Gastrocnemius medialis (tissue), 4 donors: ENCODE measurements at regions not wholly inside any gene's neighbourhood (a gene's known extent, or its start where the extent isn't known, plus 50 kb on each side); places are given as distances from the start of the nearest gene placed in this dataset.
"Not testable (repeated sequence)": the region's sequence is repeated elsewhere in the genome, so short reads cannot be mapped to it uniquely, and the experiment has no call there.

Experiments
- ATAC-seq, 2 donors: fragments of 150-250 bp; one replicate each; pipeline ENCODE4 v1.9.1; 2016
- DNase-seq, 2 donors: peaks; one replicate each; pipeline ENCODE4 v3.0.0-alpha.2; 2019
- H3K27ac ChIP-seq, 4 donors: fragments of 200-600 bp; sonication (generic); 1 replicate in 1 of 4; 2 replicates in 3 of 4; pipeline ENCODE4 v1.5.1; 2016 to 2018; ENCODE audit warnings: mild to moderate bottlenecking in 2 of 4, moderate library complexity in 1 of 4
- H3K27me3 ChIP-seq, 3 donors: fragments of 200-600 bp; sonication (generic) in 2 of 3; 1 replicate in 1 of 3; 2 replicates in 2 of 3; pipeline versions ENCODE4 v1.5.1 to v1.6.0; 2016 to 2019; ENCODE audit warnings: mild to moderate bottlenecking in 1 of 3, moderate library complexity in 1 of 3
- H3K36me3 ChIP-seq, 2 donors: fragments of 200-600 bp; sonication (generic) in 1 of 2; one replicate each; pipeline ENCODE4 v1.5.1; 2017 to 2018
- H3K4me1 ChIP-seq, 2 donors: fragments of 200-600 bp; sonication (generic) in 1 of 2; one replicate each; pipeline ENCODE4 v1.5.1; 2016 to 2017; ENCODE audit warnings: mild to moderate bottlenecking in 2 of 2
- H3K4me3 ChIP-seq, 4 donors: fragments of 200-600 bp; sonication (generic) in 3 of 4; 1 replicate in 1 of 4; 2 replicates in 3 of 4; pipeline ENCODE4 v1.5.1; 2016 to 2019; ENCODE audit warnings: mild to moderate bottlenecking in 2 of 4
- H3K9me3 ChIP-seq, 3 donors: fragments of 200-600 bp; sonication (generic) in 2 of 3; 1 replicate in 1 of 3; 2 replicates in 2 of 3; pipeline ENCODE4 v1.5.1; 2016 to 2019
- CTCF ChIP-seq, 5 experiments: fragments of 450-650 bp in 3 of 5; fragments of 200-600 bp in 2 of 5; sonication (generic) in 2 of 5; IDR thresholded peaks in 4 of 5; conservative IDR thresholded peaks in 1 of 5; 1 replicate in 4 of 5; 2 replicates in 1 of 5; pipeline ENCODE4 v1.5.1; 2016 to 2019; ENCODE audit warnings: antibody characterized with exemption in 5 of 5, mild to moderate bottlenecking in 3 of 5, moderate library complexity in 3 of 5
- POLR2A ChIP-seq, 2 donors: fragments of 450-650 bp; IDR thresholded peaks; one replicate each; pipeline ENCODE4 v1.6.1; 2017; ENCODE audit warnings: antibody characterized with exemption in 2 of 2, mild to moderate bottlenecking in 2 of 2, moderate library complexity in 2 of 2
- in situ Hi-C, 4 donors: fragments of 200-750 bp; cut with MboI; loops; one replicate each; pipeline versions ENCODE4 v1.15.0 to v1.8.0; 2017; ENCODE audit warnings: low sequenced_read_pairs in 4 of 4
- intact Hi-C: fragments of 100-400 bp; cut with DNase I; formaldehyde crosslinking; loops from one replicate; pipeline ENCODE4 v1.15.1; 2023; ENCODE audit warnings: low total_unique reads

- Histone ChIP-seq H3K4me3 (no peak overlapping the region), H3K27me3 (no peaks in the 10 kb centered on the region), H3K9me3 (no peaks in the 10 kb centered on the region), H3K36me3 (no peaks in the 10 kb centered on the region), H3K4me1 (no peaks in the 10 kb centered on the region), H3K27ac (no peak overlapping the region)
- in situ Hi-C loops, result no loop called here
- DNase-seq (no peak), ATAC-seq (no peak)
- TF ChIP-seq POLR2A (IDR thresholded peaks at IDR 0.05), result no peak
- TF ChIP-seq CTCF (IDR thresholded peaks at IDR 0.05 in 4 of 5, conservative IDR thresholded peaks at IDR 0.05 in 1 of 5), result no peak
- intact Hi-C loops, result no loop called here
These were observed 89.9 kb upstream of the KCNMA1 start for GRCh38 chr10:77727481-77727880.

- no peak for ATAC-seq
- Histone ChIP-seq H3K4me1 (no peaks in the 10 kb centered on the region), H3K9me3 (no peaks in the 10 kb centered on the region), H3K36me3 (no peaks in the 10 kb centered on the region), H3K27me3 (no peaks in the 10 kb centered on the region), H3K27ac (no peak overlapping the region), H3K4me3 (no peak overlapping the region)
- DNase-seq, result no peak
- TF ChIP-seq POLR2A (IDR thresholded peaks at IDR 0.05), result no peak
- no peak for TF ChIP-seq CTCF (IDR thresholded peaks at IDR 0.05 in 4 of 5, conservative IDR thresholded peaks at IDR 0.05 in 1 of 5)
- in situ Hi-C loops (no loop called here), intact Hi-C loops (no loop called here)
These were observed 89.1 kb upstream of the KCNMA1 start for GRCh38 chr10:77726732-77727131.

- H3K27me3 ChIP-seq, result no peaks in the 10 kb centered on the region
- intact Hi-C loops (no loop called here), in situ Hi-C loops (no loop called here)
- no peak for DNase-seq
- H3K27ac ChIP-seq, result no peak overlapping the region
- TF ChIP-seq POLR2A (IDR thresholded peaks at IDR 0.05) (no peak), CTCF (IDR thresholded peaks at IDR 0.05 in 4 of 5, conservative IDR thresholded peaks at IDR 0.05 in 1 of 5) (no peak)
- no peak overlapping the region for H3K4me3 ChIP-seq
- no peaks in the 10 kb centered on the region for H3K36me3 ChIP-seq
- H3K9me3 ChIP-seq, result no peaks in the 10 kb centered on the region
- no peaks in the 10 kb centered on the region for H3K4me1 ChIP-seq
- ATAC-seq, result no peak
These were observed 88.7 kb upstream of the KCNMA1 start for GRCh38 chr10:77726301-77726700.

- no peaks in the 10 kb centered on the region for H3K4me1 ChIP-seq
- no peak overlapping the region for H3K27ac ChIP-seq
- ATAC-seq (no peak), DNase-seq (no peak)
- in situ Hi-C loops (no loop called here), intact Hi-C loops (no loop called here)
- TF ChIP-seq CTCF (IDR thresholded peaks at IDR 0.05 in 4 of 5, conservative IDR thresholded peaks at IDR 0.05 in 1 of 5) (no peak), POLR2A (IDR thresholded peaks at IDR 0.05) (no peak)
- no peak overlapping the region for H3K4me3 ChIP-seq
- H3K36me3 ChIP-seq, result no peaks in the 10 kb centered on the region
- H3K27me3 ChIP-seq, result no peaks in the 10 kb centered on the region
- no peaks in the 10 kb centered on the region for H3K9me3 ChIP-seq
These were observed 87.2 kb upstream of the KCNMA1 start for GRCh38 chr10:77724820-77725219.

GRCh38 chr10:77723376-77723775, 85.8 kb upstream of the KCNMA1 start:
- H3K9me3 ChIP-seq, result no peaks in the 10 kb centered on the region
- in situ Hi-C loops, result no loop called here

GRCh38 chr10:77722956-77723355, 85.3 kb upstream of the KCNMA1 start:
- DNase-seq, H3K4me1 ChIP-seq, intact Hi-C loops, ATAC-seq, H3K9me3 ChIP-seq, in situ Hi-C loops, H3K27ac ChIP-seq, H3K4me3 ChIP-seq, H3K27me3 ChIP-seq, H3K36me3 ChIP-seq: not testable (repeated sequence)

More at GRCh38 chr10:77723376-77723775, 85.8 kb upstream of the KCNMA1 start:
- no peaks in the 10 kb centered on the region for H3K4me1 ChIP-seq
- ATAC-seq (no peak), DNase-seq (no peak)
- H3K27me3 ChIP-seq, result no peaks in the 10 kb centered on the region
- H3K36me3 ChIP-seq, result no peaks in the 10 kb centered on the region
- intact Hi-C loops, result no loop called here
- H3K27ac ChIP-seq, result no peak overlapping the region
- H3K4me3 ChIP-seq, result no peak overlapping the region
- no peak for TF ChIP-seq POLR2A (IDR thresholded peaks at IDR 0.05)
- TF ChIP-seq CTCF (IDR thresholded peaks at IDR 0.05 in 4 of 5, conservative IDR thresholded peaks at IDR 0.05 in 1 of 5), result no peak
